Pancreas (tissue), 10 donors: ENCODE measurements at regions not wholly inside any gene's neighbourhood (a gene's known extent, or its start where the extent isn't known, plus 50 kb on each side); places are given as distances from the start of the nearest gene placed in this dataset.

ENCODE experiments used
- ATAC-seq, 4 donors: fragments of 200-7000 bp; cut with Tn5 transposase; one replicate each; pipeline versions ENCODE4 v1.8.0 to v1.9.1; 2020; ENCODE audit warnings: mild to moderate bottlenecking in 4 of 4, moderate library complexity in 4 of 4
- DNase-seq, 6 donors: peaks; one replicate each; pipeline ENCODE4 v3.0.0-alpha.2; 2020
- FAIRE-seq: peaks from 2 replicates; lab custom pipeline; 2012; peaks lifted over from hg19 to GRCh38; lab: Jason Lieb, UNC
- H3K27ac ChIP-seq, 4 donors: fragments of 200-600 bp; sonication (generic); 1 replicate in 3 of 4; 2 replicates in 1 of 4; pipeline versions ENCODE4 v1.5.0 to v1.8.0; 2020
- H3K27me3 ChIP-seq, 4 donors: fragments of 200-600 bp; one replicate each; pipeline ENCODE4 v1.8.0; 2021
- H3K36me3 ChIP-seq, 3 donors: fragments of 200-600 bp; sonication (generic) in 1 of 3; one replicate each; pipeline versions ENCODE4 v1.5.0 to v1.8.0; 2020 to 2021
- H3K4me1 ChIP-seq, 3 donors: fragments of 200-600 bp; one replicate each; pipeline ENCODE4 v1.8.0; 2021
- H3K4me3 ChIP-seq, 4 donors: fragments of 200-600 bp; sonication (generic) in 2 of 4; one replicate each; pipeline versions ENCODE4 v1.5.0 to v1.8.0; 2020 to 2021
- H3K9me3 ChIP-seq, 4 donors: fragments of 200-600 bp; one replicate each; pipeline ENCODE4 v1.8.0; 2021
- CTCF ChIP-seq, 4 donors: fragments of 200-600 bp; sonication (generic) in 3 of 4; IDR thresholded peaks; one replicate each; pipeline versions ENCODE4 v1.5.0 to v1.8.0; 2021; ENCODE audit warnings: antibody characterized with exemption in 4 of 4
- WGBS, 2 donors: extraction: QIAGEN DNeasy Blood & Tissue Kit; methylation state at CpG; one replicate each; pipeline ENCODE4 v1.1.7; 2013; 5-methylcytosine and 5-hydroxymethylcytosine counted together
- intact Hi-C, 3 donors: fragments of 100-400 bp; cut with DNase I; formaldehyde crosslinking; loops; one replicate each; pipeline versions ENCODE4 v1.11.1 to v1.14.2; 2022
- donor health status: healthy with polysubstance abuse.
- donor health status: DM: no; HTN: no; CAD: no; lungs with moderate emphysema.
- donor health status: DM: no; HTN: no; CAD: no.
- donor health status: control.
- donor health status: control.
- donor health status: Bipolar disorder and iron deficiency.
- donor health status: DM: yes; HTN: yes; CAD: no.
- donor health status: DM: no; HTN: no; CAD: no.
- donor health status: DM: no; HTN: no; CAD: no.
- donor health status: DM: yes; HTN: yes; CAD: no.

GRCh38 chr18:40921845-40922629, 1033.0 kb upstream of the PIK3C3 start:
- 28 to 30% methylated on average over 4 of the region's 4 CpGs for WGBS, 2 donors
- H3K4me3 ChIP-seq: no peak overlapping the region
- no peaks in the 10 kb centered on the region for H3K9me3 ChIP-seq
- no peaks in the 10 kb centered on the region for H3K36me3 ChIP-seq
- H3K27me3 ChIP-seq: no peaks in the 10 kb centered on the region
- FAIRE-seq (no peak), DNase-seq (no peak), ATAC-seq (no peak)
- intact Hi-C loops: no loop called here
- H3K4me1 ChIP-seq: no peaks in the 10 kb centered on the region
- TF ChIP-seq CTCF (IDR thresholded peaks at IDR 0.05): no peak
- H3K27ac ChIP-seq: no peak overlapping the region

- H3K36me3 ChIP-seq: no peaks in the 10 kb centered on the region
- no peak for TF ChIP-seq CTCF (IDR thresholded peaks at IDR 0.05)
- FAIRE-seq (no peak), ATAC-seq (no peak), DNase-seq (no peak)
- no peaks in the 10 kb centered on the region for H3K9me3 ChIP-seq
- H3K4me1 ChIP-seq: no peaks in the 10 kb centered on the region
- no peaks in the 10 kb centered on the region for H3K27me3 ChIP-seq
- no peak overlapping the region for H3K27ac ChIP-seq
- no peak overlapping the region for H3K4me3 ChIP-seq
- intact Hi-C loops: no loop called here
These were observed 1038.0 kb upstream of the PIK3C3 start for GRCh38 chr18:40917056-40917455.

- FAIRE-seq (no peak), ATAC-seq (no peak), DNase-seq (no peak)
- no peaks in the 10 kb centered on the region for H3K27me3 ChIP-seq
- no peaks in the 10 kb centered on the region for H3K4me1 ChIP-seq
- TF ChIP-seq CTCF (IDR thresholded peaks at IDR 0.05): no peak
- WGBS, 2 donors: 66 to 73% methylated on average over 4 of the region's 4 CpGs
- H3K9me3 ChIP-seq: no peaks in the 10 kb centered on the region
- no peaks in the 10 kb centered on the region for H3K36me3 ChIP-seq
- H3K4me3 ChIP-seq: no peak overlapping the region
- intact Hi-C loops: no loop called here
- no peak overlapping the region for H3K27ac ChIP-seq
These were observed 1039.3 kb upstream of the PIK3C3 start for GRCh38 chr18:40915724-40916123.

GRCh38 chr18:40911582-40912254, 1043.3 kb upstream of the PIK3C3 start:
- Histone ChIP-seq H3K4me1 (no peaks in the 10 kb centered on the region), H3K27ac (no peak overlapping the region), H3K4me3 (no peak overlapping the region), H3K9me3 (peaks cover 0 to 4% (median 0%) of the 10 kb centered on the region in 4 donors), H3K27me3 (no peaks in the 10 kb centered on the region), H3K36me3 (no peaks in the 10 kb centered on the region)
- intact Hi-C loops: no loop called here
- no peak for FAIRE-seq
- 54 to 58% methylated on average over 4 of the region's 4 CpGs for WGBS, 2 donors
- DNase-seq: no peak
- no peak for ATAC-seq
- no peak for TF ChIP-seq CTCF (IDR thresholded peaks at IDR 0.05)

GRCh38 chr18:40911041-40911440, 1044.0 kb upstream of the PIK3C3 start:
- DNase-seq (no peak), FAIRE-seq (no peak), ATAC-seq (no peak)
- TF ChIP-seq CTCF (IDR thresholded peaks at IDR 0.05): no peak
- Histone ChIP-seq H3K4me1 (no peaks in the 10 kb centered on the region), H3K4me3 (no peak overlapping the region), H3K9me3 (peaks cover 0 to 4% (median 0%) of the 10 kb centered on the region in 4 donors), H3K27me3 (no peaks in the 10 kb centered on the region), H3K36me3 (no peaks in the 10 kb centered on the region), H3K27ac (no peak overlapping the region)
- WGBS, 2 donors: 68 to 79% methylated on average over 3 of the region's 3 CpGs
- intact Hi-C loops: no loop called here
